GM12891 (cell line): ENCODE measurements at regions not wholly inside any gene's neighbourhood (a gene's known extent, or its start where the extent isn't known, plus 50 kb on each side); places are given as distances from the start of the nearest gene placed in this dataset.

Source experiments
- PAX5 ChIP-seq: IDR thresholded peaks from 2 replicates; pipeline ENCODE4 v1.6.1; 2011; ENCODE audit warnings: low read length, moderate library complexity, mild to moderate bottlenecking; ENCODE audit not compliant: insufficient read depth, severe bottlenecking
- POLR2A ChIP-seq: IDR thresholded peaks from 2 replicates; pipeline ENCODE4 v1.6.1; 2011; ENCODE audit warnings: low read depth, low read length, control low read depth
- POLR2AphosphoS5 ChIP-seq: IDR thresholded peaks from 2 replicates; pipeline ENCODE4 v1.6.1; 2011; ENCODE audit warnings: low read depth, low read length, control low read depth
- POU2F2 ChIP-seq: IDR thresholded peaks from 2 replicates; pipeline ENCODE4 v1.6.1; 2011; ENCODE audit warnings: low read depth, mild to moderate bottlenecking, control low read depth, low read length, moderate library complexity
- SPI1 ChIP-seq: IDR thresholded peaks from 2 replicates; pipeline ENCODE4 v1.6.1; 2011; ENCODE audit warnings: low read depth, low read length, control low read depth
- TAF1 ChIP-seq: IDR thresholded peaks from 2 replicates; pipeline ENCODE4 v1.6.1; 2011; ENCODE audit warnings: low read depth, low read length, control low read depth

DNA sequence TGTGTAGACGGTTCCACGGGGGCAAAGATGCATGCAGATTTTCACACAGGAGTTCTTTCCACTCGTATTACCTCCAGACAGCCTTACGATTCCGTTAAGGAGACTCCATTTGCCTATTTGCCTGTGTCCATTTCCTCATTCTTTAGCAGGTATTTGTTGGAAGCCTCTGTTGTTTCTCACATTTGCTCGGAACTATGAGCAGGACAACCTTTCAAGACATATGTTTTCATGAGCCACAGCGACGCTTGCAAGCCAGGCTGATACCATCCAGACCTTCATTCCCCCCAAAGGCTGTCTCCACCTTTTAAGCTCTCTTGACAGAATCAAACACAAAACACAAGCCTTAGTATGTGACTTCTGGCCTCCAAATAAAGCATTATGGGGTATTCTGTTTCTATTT, 57.6 kb upstream of the NEDD9 start:
- no peak for TF ChIP-seq POLR2AphosphoS5
- TF ChIP-seq POLR2A: no peak
- TF ChIP-seq TAF1: no peak
- TF ChIP-seq POU2F2: no peak
- no peak for TF ChIP-seq PAX5
- TF ChIP-seq SPI1: no peak
